ENCODE measurements at regions not wholly inside any gene's neighbourhood (a gene's known extent, or its start where the extent isn't known, plus 50 kb on each side); places are given as distances from the start of the nearest gene placed in this dataset.

- H3K4me1 Mint-ChIP-seq, result peaks cover 6 to 8% of the 10 kb centered on the region in 2 donors
- H3K4me3 Mint-ChIP-seq, result no peak overlapping the region
- H3K36me3 Mint-ChIP-seq, result no peaks in the 10 kb centered on the region
- DNase-seq, result no peak
- H3K27ac Mint-ChIP-seq, result no peak overlapping the region
- H3K9me3 Mint-ChIP-seq, result no peaks in the 10 kb centered on the region
- peaks cover 0 to 12% (median 5%) of the 10 kb centered on the region in 3 donors for H3K27me3 Mint-ChIP-seq (ENCODE audit: low read depth in 3 of 3)
These were observed 97.3 kb downstream of the CDCA7 start for GRCh38 chr2:173451941-173452340.

DNA sequence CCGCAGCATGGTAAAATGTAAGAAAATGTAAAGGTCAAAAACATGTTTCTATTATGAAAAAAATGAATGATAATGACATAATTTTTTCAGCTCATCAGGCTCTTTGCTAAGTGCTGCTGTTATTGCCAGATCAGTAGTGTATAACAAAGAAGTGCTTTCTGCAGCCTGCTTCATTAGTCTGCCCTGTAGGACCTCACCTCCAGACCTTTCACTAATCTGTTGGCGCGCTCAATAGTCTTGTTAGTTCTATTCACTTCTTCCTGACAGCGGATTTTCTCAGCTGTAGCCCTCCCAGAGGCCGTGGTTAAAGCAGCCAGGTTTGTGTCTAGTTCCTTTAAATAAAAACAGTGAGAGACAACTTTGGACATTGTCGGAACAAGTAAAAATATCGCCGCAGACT is 97.7 kb downstream of the CDCA7 start:
- Mint-ChIP-seq H3K9me3 (peaks cover 0 to 1% (median 0%) of the 10 kb centered on the region in 6 donors), H3K27me3 (ENCODE audit: low read depth in 3 of 3) (peaks cover 0 to 10% (median 6%) of the 10 kb centered on the region in 3 donors)

DNA sequence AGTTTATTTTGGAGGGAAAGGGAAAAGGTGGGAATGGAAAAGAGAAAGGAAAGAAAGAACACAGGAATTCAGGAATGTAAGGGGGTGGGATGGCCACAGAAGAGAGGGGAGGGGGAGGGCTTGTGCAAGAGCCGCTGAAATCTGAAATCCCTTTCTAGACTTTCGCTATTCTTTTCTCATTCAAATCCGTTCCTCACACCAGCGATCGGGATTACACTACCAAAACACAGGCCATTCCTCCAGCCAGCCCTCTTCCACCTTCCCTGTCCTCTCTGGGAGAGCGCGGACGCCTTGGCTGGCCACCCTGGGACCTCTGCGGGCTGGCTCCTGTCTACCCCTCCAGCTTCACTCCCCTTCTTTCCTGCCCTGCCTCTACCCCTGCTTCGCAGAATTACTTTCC is 102.3 kb downstream of the CDCA7 start:
- H3K4me1 Mint-ChIP-seq, result no peaks in the 10 kb centered on the region
- H3K27ac Mint-ChIP-seq, result no peak overlapping the region
- DNase-seq, result no peak
- peaks cover 0 to 3% (median 0%) of the 10 kb centered on the region in 6 donors for H3K9me3 Mint-ChIP-seq
- no peak overlapping the region for H3K4me3 Mint-ChIP-seq
- peaks cover 4 to 10% (median 7%) of the 10 kb centered on the region in 3 donors for H3K27me3 Mint-ChIP-seq (ENCODE audit: low read depth in 3 of 3)
- H3K36me3 Mint-ChIP-seq, result no peaks in the 10 kb centered on the region

More for the DNA sequence above, 97.7 kb downstream of the CDCA7 start:
- no peak for DNase-seq
- H3K27ac Mint-ChIP-seq, result no peak overlapping the region
- H3K36me3 Mint-ChIP-seq, result no peaks in the 10 kb centered on the region
- peaks cover 6 to 8% of the 10 kb centered on the region in 2 donors for H3K4me1 Mint-ChIP-seq
- no peak overlapping the region for H3K4me3 Mint-ChIP-seq

DNA sequence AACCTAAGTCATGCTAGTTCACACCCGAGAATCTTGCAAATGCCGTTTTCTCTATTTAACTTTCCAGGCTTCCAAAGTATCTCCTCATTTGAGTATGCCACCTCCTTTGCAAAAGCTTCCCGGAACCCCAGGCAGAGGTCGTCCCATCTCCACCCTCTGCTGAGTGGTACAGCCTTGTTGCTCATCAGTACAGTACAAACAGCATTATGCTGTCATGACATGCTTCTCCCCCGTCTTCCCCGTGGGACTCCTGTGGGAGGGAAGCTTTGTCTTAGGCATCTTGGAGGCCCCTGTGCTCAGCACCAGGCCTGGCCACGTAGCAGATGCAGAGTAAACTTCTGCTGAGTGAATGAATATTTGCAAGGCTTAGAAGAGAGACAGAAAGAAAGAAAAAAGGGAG is 102.7 kb downstream of the CDCA7 start:
- H3K4me3 Mint-ChIP-seq, result no peak overlapping the region
- no peak overlapping the region for H3K27ac Mint-ChIP-seq
- H3K27me3 Mint-ChIP-seq (ENCODE audit: low read depth in 3 of 3), result peaks cover 4 to 10% (median 7%) of the 10 kb centered on the region in 3 donors
- H3K4me1 Mint-ChIP-seq, result no peaks in the 10 kb centered on the region
- DNase-seq, result no peak
- H3K9me3 Mint-ChIP-seq, result peaks cover 0 to 5% (median 0%) of the 10 kb centered on the region in 6 donors
- H3K36me3 Mint-ChIP-seq, result no peaks in the 10 kb centered on the region

DNA sequence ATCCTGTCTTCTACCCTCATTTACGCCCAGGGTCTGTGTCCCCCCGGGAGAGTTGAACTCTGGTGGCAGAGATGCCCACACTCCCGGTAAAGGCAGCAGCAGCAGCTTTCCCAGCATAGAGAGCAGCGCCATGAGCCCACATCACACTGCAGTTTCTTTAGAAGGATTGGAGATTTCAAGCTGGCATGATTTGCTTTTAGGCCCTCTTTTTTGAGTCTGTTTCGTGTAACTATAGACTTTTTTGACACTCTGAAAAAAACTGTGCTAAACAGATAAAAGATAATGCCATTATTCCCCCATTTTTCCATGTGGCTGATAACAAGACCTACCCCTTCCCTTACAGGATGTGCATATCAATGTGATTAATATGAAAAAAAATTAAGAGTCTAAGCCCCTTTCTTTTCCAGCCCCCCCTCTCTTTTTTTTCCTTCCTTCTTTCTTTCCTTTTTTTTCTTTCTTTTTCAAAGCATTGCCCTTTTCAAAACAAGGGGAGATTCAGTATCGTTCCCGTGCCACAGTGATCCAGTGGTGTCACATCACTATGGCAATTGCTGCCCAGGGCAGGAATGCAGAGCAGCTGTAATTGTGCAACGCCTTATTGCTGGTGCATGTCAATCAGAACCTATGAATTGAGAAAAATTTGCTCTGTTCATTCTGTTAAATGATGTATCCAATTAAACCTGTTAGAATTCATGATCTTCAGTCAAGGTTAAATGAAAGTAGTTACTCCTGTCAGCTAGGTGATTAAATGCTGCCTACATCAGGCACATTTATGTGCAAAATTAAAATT is 104.5 kb downstream of the CDCA7 start:
- no peaks in the 10 kb centered on the region for H3K36me3 Mint-ChIP-seq
- H3K9me3 Mint-ChIP-seq, result peaks cover 0 to 5% (median 0%) of the 10 kb centered on the region in 6 donors
- H3K27me3 Mint-ChIP-seq (ENCODE audit: low read depth in 3 of 3), result peaks cover 2 to 7% (median 4%) of the 10 kb centered on the region in 3 donors
- H3K4me3 Mint-ChIP-seq, result no peak overlapping the region
- no peak overlapping the region for H3K27ac Mint-ChIP-seq
- no peak for DNase-seq
- H3K4me1 Mint-ChIP-seq, result no peaks in the 10 kb centered on the region

DNA sequence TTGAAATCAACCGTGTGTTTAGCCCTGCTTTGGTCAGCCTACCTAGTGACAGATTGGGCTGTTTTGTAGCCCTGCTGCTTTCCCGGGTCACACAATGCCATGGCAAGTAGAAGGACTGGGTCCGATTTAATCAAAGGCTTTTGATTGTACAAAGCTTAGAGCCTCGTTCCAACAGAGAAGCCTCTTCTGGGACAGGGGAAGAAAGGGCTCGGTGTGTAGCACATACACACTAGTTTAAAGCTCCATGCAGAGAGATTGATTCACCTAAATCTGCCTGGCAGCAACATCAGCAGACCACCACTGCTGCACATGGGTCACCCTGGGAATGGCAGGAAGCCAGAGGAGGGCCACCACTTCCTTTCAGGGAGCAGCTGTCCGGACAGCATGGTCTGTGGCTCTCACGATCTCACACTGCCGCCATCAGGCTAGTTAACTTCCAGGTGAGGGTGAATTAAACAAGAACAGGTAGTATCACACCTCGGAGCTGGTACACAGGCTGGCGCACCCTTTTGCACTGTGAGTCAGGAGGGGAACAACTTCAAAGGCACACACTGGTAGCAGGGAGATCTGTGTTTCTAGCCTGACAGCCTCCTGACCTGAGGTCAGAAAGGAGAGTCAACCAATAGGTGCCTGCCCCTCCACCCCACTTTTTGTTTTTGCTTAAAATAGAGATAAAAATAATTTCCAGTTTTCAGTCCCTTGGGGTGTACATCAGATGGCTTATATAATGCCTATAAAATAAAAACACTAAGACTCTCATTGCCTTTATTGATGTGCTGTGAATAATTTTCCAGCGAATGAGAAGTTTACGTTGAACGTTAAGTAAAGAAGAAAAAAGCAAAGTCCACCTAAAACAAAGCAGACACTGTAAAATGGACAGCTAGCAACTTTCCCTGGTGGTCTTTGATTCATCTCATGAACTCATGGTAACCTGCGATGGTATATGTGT is 108.5 kb downstream of the CDCA7 start:
- Mint-ChIP-seq H3K27me3 (ENCODE audit: low read depth in 3 of 3) (peaks cover 0 to 3% (median 2%) of the 10 kb centered on the region in 3 donors), H3K4me3 (no peak overlapping the region), H3K36me3 (no peaks in the 10 kb centered on the region), H3K27ac (no peak overlapping the region), H3K4me1 (no peaks in the 10 kb centered on the region), H3K9me3 (peaks cover 0 to 5% (median 0%) of the 10 kb centered on the region in 6 donors)
- no peak for DNase-seq

GRCh38 chr2:173463846-173464245 is 109.2 kb downstream of the CDCA7 start:
- no peak overlapping the region for H3K4me3 Mint-ChIP-seq
- peaks cover 0 to 5% (median 0%) of the 10 kb centered on the region in 6 donors for H3K9me3 Mint-ChIP-seq
- peaks cover 2 to 5% (median 3%) of the 10 kb centered on the region in 3 donors for H3K27me3 Mint-ChIP-seq (ENCODE audit: low read depth in 3 of 3)
- no peaks in the 10 kb centered on the region for H3K4me1 Mint-ChIP-seq
- DNase-seq, result no peak
- no peak overlapping the region for H3K27ac Mint-ChIP-seq
- H3K36me3 Mint-ChIP-seq, result no peaks in the 10 kb centered on the region

DNA sequence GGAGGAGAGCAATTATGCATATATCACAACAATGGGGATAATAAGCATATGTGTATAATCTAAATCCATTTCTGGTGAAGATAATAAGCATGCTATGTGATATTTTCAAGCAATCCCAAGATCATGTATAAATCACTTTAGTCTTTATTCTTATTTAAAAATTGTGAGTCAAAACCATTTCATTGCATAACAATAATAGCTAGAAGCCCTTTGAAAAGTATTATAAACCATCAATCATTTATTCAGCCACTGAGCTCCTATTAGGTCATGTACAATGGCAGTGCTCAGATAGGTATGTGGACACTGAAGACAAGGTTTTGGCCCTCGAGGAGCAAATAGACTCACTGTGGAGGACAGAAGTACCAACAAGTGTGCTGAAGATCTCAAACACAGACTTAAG is 113.1 kb downstream of the CDCA7 start:
- no peak for DNase-seq
- Mint-ChIP-seq H3K27me3 (ENCODE audit: low read depth in 3 of 3) (peaks cover 0 to 5% (median 2%) of the 10 kb centered on the region in 3 donors), H3K9me3 (peaks cover 0 to 2% (median 0%) of the 10 kb centered on the region in 6 donors), H3K27ac (no peak overlapping the region), H3K4me1 (no peaks in the 10 kb centered on the region), H3K4me3 (no peak overlapping the region), H3K36me3 (no peaks in the 10 kb centered on the region)

DNA sequence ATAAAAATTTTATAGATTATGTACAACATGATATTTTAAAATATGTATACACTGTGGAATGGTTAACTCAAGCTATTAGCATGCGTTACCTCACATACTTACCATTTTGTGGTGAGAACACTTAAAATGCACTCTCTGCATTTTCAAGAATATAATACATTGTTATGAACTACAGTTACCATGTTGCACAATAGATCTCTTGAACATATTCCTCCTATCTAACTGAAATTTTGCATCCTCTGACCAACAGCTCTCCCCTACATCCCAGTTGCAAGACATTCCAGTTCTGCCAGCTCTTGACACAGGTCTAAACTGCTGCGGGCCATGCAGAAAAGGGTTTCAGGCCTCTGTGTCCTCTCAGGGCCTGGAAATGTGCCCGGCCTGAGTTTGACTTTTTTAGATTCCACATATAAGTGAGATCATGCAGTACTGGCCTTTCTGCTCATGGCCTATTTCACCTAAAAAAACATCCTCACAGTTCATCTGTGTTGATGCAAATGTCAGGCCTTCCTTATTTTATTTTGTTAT is 113.7 kb downstream of the CDCA7 start:
- Mint-ChIP-seq H3K36me3 (no peaks in the 10 kb centered on the region), H3K27ac (no peak overlapping the region), H3K27me3 (ENCODE audit: low read depth in 3 of 3) (peaks cover 0 to 5% (median 2%) of the 10 kb centered on the region in 3 donors), H3K4me1 (no peaks in the 10 kb centered on the region), H3K9me3 (peaks cover 0 to 2% (median 0%) of the 10 kb centered on the region in 6 donors), H3K4me3 (no peak overlapping the region)
- DNase-seq, result no peak

GRCh38 chr2:173472112-173472511 is 117.4 kb downstream of the CDCA7 start:
- no peak overlapping the region for H3K27ac Mint-ChIP-seq
- H3K27me3 Mint-ChIP-seq (ENCODE audit: low read depth in 3 of 3), result peaks cover 2 to 7% (median 6%) of the 10 kb centered on the region in 3 donors
- H3K4me1 Mint-ChIP-seq, result no peaks in the 10 kb centered on the region
- H3K4me3 Mint-ChIP-seq, result no peak overlapping the region
- DNase-seq, result no peak
- no peaks in the 10 kb centered on the region for H3K36me3 Mint-ChIP-seq
- peaks cover 0 to 2% (median 0%) of the 10 kb centered on the region in 6 donors for H3K9me3 Mint-ChIP-seq

DNA sequence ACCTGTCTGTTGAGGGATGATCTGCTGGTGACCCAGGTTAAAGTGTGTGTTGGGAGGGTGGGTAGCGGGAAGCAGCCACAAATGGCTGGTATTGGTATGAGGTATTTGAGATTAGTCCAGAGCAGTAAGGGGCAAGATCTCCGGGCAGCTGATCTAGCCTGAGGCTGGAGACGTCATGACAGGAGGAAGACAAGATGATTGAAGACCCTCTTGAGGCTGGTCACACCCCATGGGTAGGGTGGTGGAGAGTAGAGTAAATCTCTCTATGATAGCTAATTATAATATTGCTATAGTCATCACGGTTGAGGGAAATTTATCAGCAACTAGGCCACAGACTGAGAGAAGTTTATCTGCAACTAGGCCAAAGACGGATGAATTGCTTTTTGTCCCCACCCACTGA is 128.5 kb downstream of the CDCA7 start:
- Mint-ChIP-seq H3K4me1 (no peaks in the 10 kb centered on the region), H3K27me3 (ENCODE audit: low read depth in 3 of 3) (no peaks in the 10 kb centered on the region), H3K9me3 (no peaks in the 10 kb centered on the region), H3K36me3 (no peaks in the 10 kb centered on the region), H3K4me3 (no peak overlapping the region), H3K27ac (no peak overlapping the region)
- DNase-seq, result no peak

GRCh38 chr2:173488861-173489260 is 134.2 kb downstream of the CDCA7 start:
- no peak overlapping the region for H3K4me3 Mint-ChIP-seq
- H3K9me3 Mint-ChIP-seq, result no peaks in the 10 kb centered on the region
- H3K27me3 Mint-ChIP-seq (ENCODE audit: low read depth in 3 of 3), result peaks cover 0 to 6% (median 2%) of the 10 kb centered on the region in 3 donors
- no peaks in the 10 kb centered on the region for H3K4me1 Mint-ChIP-seq
- no peaks in the 10 kb centered on the region for H3K36me3 Mint-ChIP-seq
- no peak overlapping the region for H3K27ac Mint-ChIP-seq
- no peak for DNase-seq

GRCh38 chr2:173491418-173491817 is 136.7 kb downstream of the CDCA7 start:
- no peak overlapping the region for H3K27ac Mint-ChIP-seq
- DNase-seq, result no peak
- H3K9me3 Mint-ChIP-seq, result no peaks in the 10 kb centered on the region
- H3K4me1 Mint-ChIP-seq, result no peaks in the 10 kb centered on the region
- peaks cover 0 to 6% (median 2%) of the 10 kb centered on the region in 3 donors for H3K27me3 Mint-ChIP-seq (ENCODE audit: low read depth in 3 of 3)
- no peak overlapping the region for H3K4me3 Mint-ChIP-seq
- no peaks in the 10 kb centered on the region for H3K36me3 Mint-ChIP-seq

- H3K4me3 Mint-ChIP-seq, result no peak overlapping the region
- no peaks in the 10 kb centered on the region for H3K4me1 Mint-ChIP-seq
- peaks cover 0 to 1% (median 0%) of the 10 kb centered on the region in 6 donors for H3K9me3 Mint-ChIP-seq
- no peak overlapping the region for H3K27ac Mint-ChIP-seq
- no peaks in the 10 kb centered on the region for H3K36me3 Mint-ChIP-seq
- peaks cover 0 to 6% (median 2%) of the 10 kb centered on the region in 3 donors for H3K27me3 Mint-ChIP-seq (ENCODE audit: low read depth in 3 of 3)
- DNase-seq, result no peak
These were observed 139.2 kb downstream of the CDCA7 start for GRCh38 chr2:173493874-173494273.

All from immature natural killer cell (primary cell).